GM18867 (cell line): ENCODE measurements at regions not wholly inside any gene's neighbourhood (a gene's known extent, or its start where the extent isn't known, plus 50 kb on each side); places are given as distances from the start of the nearest gene placed in this dataset.

ENCODE experiments used
- ATAC-seq: cut with Tn5 transposase; IDR thresholded peaks from one replicate; pipeline ENCODE4 v1.9.1; 2021; ENCODE audit warnings: mild to moderate bottlenecking, moderate library complexity; ENCODE audit not compliant: unreplicated experiment

- ATAC-seq: no peak
Observed at GRCh38 chrX:45894864-45895645, 650.2 kb downstream of the ZNF674 start.

- no peak for ATAC-seq
Observed at GRCh38 chrX:45889471-45889870, 655.8 kb downstream of the ZNF674 start.

GRCh38 chrX:45888518-45888917 is 656.7 kb downstream of the ZNF674 start:
- no peak for ATAC-seq

GRCh38 chrX:45885931-45886330 is 659.3 kb downstream of the ZNF674 start:
- ATAC-seq: no peak

- ATAC-seq: no peak
Observed at GRCh38 chrX:45879512-45879911, 665.7 kb downstream of the ZNF674 start.

- ATAC-seq: no peak
Observed at GRCh38 chrX:45876206-45876605, 669.0 kb downstream of the ZNF674 start.

- no peak for ATAC-seq
Observed at GRCh38 chrX:45873781-45874180, 671.4 kb downstream of the ZNF674 start.

- ATAC-seq: peak; percentile 92
Observed at GRCh38 chrX:45872480-45872879, 671.8 kb upstream of the DIPK2B start.

GRCh38 chrX:45868425-45868824 is 667.7 kb upstream of the DIPK2B start:
- no peak for ATAC-seq

- no peak for ATAC-seq
Observed at GRCh38 chrX:45862801-45863200, 662.1 kb upstream of the DIPK2B start.

GRCh38 chrX:45860450-45860849 is 659.8 kb upstream of the DIPK2B start:
- ATAC-seq: no peak

- ATAC-seq: no peak
Observed at GRCh38 chrX:45859407-45859806, 658.7 kb upstream of the DIPK2B start.

GRCh38 chrX:45852884-45853283 is 652.2 kb upstream of the DIPK2B start:
- ATAC-seq: no peak

GRCh38 chrX:45851434-45851991 is 650.8 kb upstream of the DIPK2B start:
- ATAC-seq: peak; percentile 55

- ATAC-seq: peak; percentile 33
Observed at GRCh38 chrX:45850775-45851433, 650.2 kb upstream of the DIPK2B start.

GRCh38 chrX:45850197-45850774 is 649.6 kb upstream of the DIPK2B start:
- peak; percentile 12 for ATAC-seq

- ATAC-seq: no peak
Observed at GRCh38 chrX:45849261-45849862, 648.7 kb upstream of the DIPK2B start.

- ATAC-seq: no peak
Observed at GRCh38 chrX:45847961-45848360, 647.3 kb upstream of the DIPK2B start.

GRCh38 chrX:45846328-45846727 is 645.7 kb upstream of the DIPK2B start:
- ATAC-seq: no peak

GRCh38 chrX:45845142-45845541 is 644.5 kb upstream of the DIPK2B start:
- peak; percentile 59 for ATAC-seq

- no peak for ATAC-seq
Observed at GRCh38 chrX:45843518-45843917, 642.8 kb upstream of the DIPK2B start.
